ENCODE measurements at regions not wholly inside any gene's neighbourhood (a gene's known extent, or its start where the extent isn't known, plus 50 kb on each side); places are given as distances from the start of the nearest gene placed in this dataset.

DNA sequence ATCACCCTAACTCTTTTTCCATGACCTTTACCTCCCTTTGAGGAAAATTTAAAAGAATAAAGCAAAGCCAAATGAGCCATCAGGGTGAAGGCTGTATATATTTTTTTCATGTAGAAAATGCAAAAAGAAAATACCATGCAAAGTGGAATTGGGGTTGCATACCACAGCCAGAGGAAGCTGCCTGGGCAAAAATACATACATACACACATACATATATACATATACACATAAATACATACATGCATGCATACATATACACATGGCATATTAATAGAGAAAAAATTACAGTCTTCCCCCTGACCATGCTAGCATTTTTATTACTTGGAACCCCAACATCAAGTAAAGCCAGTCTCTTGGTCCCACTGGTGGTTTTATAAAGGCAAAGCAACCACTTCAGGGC, 63.7 kb upstream of the TMCO5A start:
- H3K79me1 ChIP-seq (ENCODE audit: insufficient read depth, low read depth, low read length, poor library complexity, severe bottlenecking), result no peaks in the 10 kb centered on the region
- H3K9me3 ChIP-seq (ENCODE audit: control insufficient read depth, low read depth, low read length), result no peaks in the 10 kb centered on the region
- no peak overlapping the region for H4K5ac ChIP-seq (ENCODE audit: insufficient read length, low read depth, low read length)
- H3K79me2 ChIP-seq (ENCODE audit: insufficient read depth, low read length), result no peaks in the 10 kb centered on the region
- no peak overlapping the region for H3K9ac ChIP-seq (ENCODE audit: extremely low read depth, insufficient read length, low read length)
- H2BK15ac ChIP-seq (ENCODE audit: low read depth, low read length), result no peak overlapping the region
- H3K36me3 Mint-ChIP-seq (ENCODE audit: insufficient read depth in 1 of 3, low read depth in 3 of 3), result no peaks in the 10 kb centered on the region
- H2BK120ac ChIP-seq (ENCODE audit: low read depth, low read length, poor library complexity, severe bottlenecking), result no peak overlapping the region
- no peak overlapping the region for H3K27ac Mint-ChIP-seq
- H3K56ac ChIP-seq (ENCODE audit: insufficient read length, low read depth, low read length), result no peak overlapping the region
- no peak overlapping the region for H2BK5ac ChIP-seq (ENCODE audit: insufficient read length, low read length)
- no peak overlapping the region for H3K23ac ChIP-seq (ENCODE audit: insufficient read length, low read depth, low read length)
- no peak overlapping the region for H3K27ac ChIP-seq (ENCODE audit: insufficient read length, low read depth, low read length)
- no peaks in the 10 kb centered on the region for H3K9me3 Mint-ChIP-seq
- no peaks in the 10 kb centered on the region for H4K20me1 ChIP-seq (ENCODE audit: control insufficient read depth, insufficient read depth, insufficient read length)
- H2AK5ac ChIP-seq (ENCODE audit: insufficient read length, low read length), result no peak overlapping the region
- H2AFZ ChIP-seq (ENCODE audit: low read length), result no peak overlapping the region
- DNase-seq, result no peak
- no peaks in the 10 kb centered on the region for H3K4me1 Mint-ChIP-seq
- H3K23me2 ChIP-seq (ENCODE audit: insufficient read length, low read depth, low read length, poor library complexity, severe bottlenecking), result no peaks in the 10 kb centered on the region
- no peaks in the 10 kb centered on the region for H3K27me3 Mint-ChIP-seq (ENCODE audit: low read depth)
- no peak for TF ChIP-seq CTCF (conservative IDR thresholded peaks at IDR 0.05)
- no peak overlapping the region for H3K4me2 ChIP-seq (ENCODE audit: insufficient read depth, insufficient read length, low read length)
- no peak overlapping the region for H4K8ac ChIP-seq (replicated peaks; ENCODE audit: insufficient read length, low read depth, low read length)
- H3T11ph ChIP-seq (ENCODE audit: low read length), result no peak overlapping the region
- H3K4me3 Mint-ChIP-seq, result no peak overlapping the region
- no peak overlapping the region for H2BK20ac ChIP-seq (ENCODE audit: low read depth, low read length, poor library complexity, severe bottlenecking)
- H3K4ac ChIP-seq (ENCODE audit: low read depth, low read length), result no peak overlapping the region
- H3K18ac ChIP-seq (ENCODE audit: insufficient read length, low read depth, low read length), result no peak overlapping the region
- H3K14ac ChIP-seq (ENCODE audit: insufficient read depth, low read length), result no peak overlapping the region
- no peaks in the 10 kb centered on the region for H3K4me1 ChIP-seq (ENCODE audit: insufficient read depth, low read length)
- H2BK12ac ChIP-seq (ENCODE audit: insufficient read length, low read depth, low read length), result no peak overlapping the region
- no peaks in the 10 kb centered on the region for H3K27me3 ChIP-seq (ENCODE audit: insufficient read depth, low read length)
- no peak overlapping the region for H4K91ac ChIP-seq (ENCODE audit: insufficient read length, low read depth, low read length)
